GM18951 (cell line): ENCODE measurements at regions not wholly inside any gene's neighbourhood (a gene's known extent, or its start where the extent isn't known, plus 50 kb on each side); places are given as distances from the start of the nearest gene placed in this dataset.

Experiments used
- POLR2A ChIP-seq: IDR thresholded peaks from 4 replicates; pipeline ENCODE4 v1.6.1; 2011; ENCODE audit warnings: mild to moderate bottlenecking; ENCODE audit not compliant: insufficient read length, insufficient read depth; ENCODE audit errors: extremely low read depth
- in situ Hi-C: fragments of 300-500 bp; cut with MboI; formaldehyde crosslinking; loops from one replicate; pipeline ENCODE4 v1.12.0; 2022; ENCODE audit warnings: low sequenced_read_pairs, mixed read lengths, inconsistent platforms; ENCODE audit not compliant: unreplicated experiment

GRCh38 chr1:199335496-199335895 lies 692.0 kb upstream of the NR5A2 start:
- in situ Hi-C loops, result no loop called here
- no peak for TF ChIP-seq POLR2A

GRCh38 chr1:199336745-199337640 lies 690.5 kb upstream of the NR5A2 start:
- in situ Hi-C loops, result no loop called here
- TF ChIP-seq POLR2A, result no peak

- in situ Hi-C loops, result no loop called here
- no peak for TF ChIP-seq POLR2A
These were observed 688.8 kb upstream of the NR5A2 start for GRCh38 chr1:199338760-199339159.

- in situ Hi-C loops, result no loop called here
- TF ChIP-seq POLR2A, result no peak
These were observed 675.2 kb upstream of the NR5A2 start for GRCh38 chr1:199352351-199352750.

- no peak for TF ChIP-seq POLR2A
- in situ Hi-C loops, result no loop called here
These were observed 673.6 kb upstream of the NR5A2 start for GRCh38 chr1:199353906-199354305.

- in situ Hi-C loops, result no loop called here
- TF ChIP-seq POLR2A, result no peak
These were observed 670.9 kb upstream of the NR5A2 start for GRCh38 chr1:199356561-199356960.

GRCh38 chr1:199357599-199357998 lies 669.9 kb upstream of the NR5A2 start:
- in situ Hi-C loops, result no loop called here

GRCh38 chr1:199362996-199363395 lies 664.5 kb upstream of the NR5A2 start:
- in situ Hi-C loops, result no loop called here
- no peak for TF ChIP-seq POLR2A

More at GRCh38 chr1:199357599-199357998, 669.9 kb upstream of the NR5A2 start:
- TF ChIP-seq POLR2A, result no peak

- TF ChIP-seq POLR2A, result no peak
- in situ Hi-C loops, result no loop called here
These were observed 654.4 kb upstream of the NR5A2 start for GRCh38 chr1:199373139-199373538.

- in situ Hi-C loops, result no loop called here
- TF ChIP-seq POLR2A, result no peak
These were observed 650.3 kb upstream of the NR5A2 start for GRCh38 chr1:199377211-199377610.

- TF ChIP-seq POLR2A, result no peak
- in situ Hi-C loops, result no loop called here
These were observed 643.7 kb upstream of the NR5A2 start for GRCh38 chr1:199383793-199384192.

GRCh38 chr1:199394856-199395255 lies 632.7 kb upstream of the NR5A2 start:
- no peak for TF ChIP-seq POLR2A
- in situ Hi-C loops, result no loop called here

- in situ Hi-C loops, result no loop called here
- TF ChIP-seq POLR2A, result no peak
These were observed 631.1 kb upstream of the NR5A2 start for GRCh38 chr1:199396456-199396855.

GRCh38 chr1:199399996-199400724 lies 627.4 kb upstream of the NR5A2 start:
- no peak for TF ChIP-seq POLR2A
- in situ Hi-C loops, result no loop called here
